KOPT-K1 (cell line): ENCODE measurements at regions not wholly inside any gene's neighbourhood (a gene's known extent, or its start where the extent isn't known, plus 50 kb on each side); places are given as distances from the start of the nearest gene placed in this dataset.

Experiments
- H3K27ac ChIP-seq: fragments of 200-600 bp; sonication (generic); 2 replicates; pipeline ENCODE4 v1.5.1; 2016; ENCODE audit warnings: antibody characterized with exemption, mild to moderate bottlenecking, low read depth, low read length; ENCODE audit not compliant: poor library complexity, severe bottlenecking
- H3K36me3 ChIP-seq: fragments of 200-600 bp; sonication (generic); 2 replicates; pipeline ENCODE4 v1.5.1; 2017; ENCODE audit warnings: antibody characterized with exemption, mild to moderate bottlenecking, low read length, moderate library complexity; ENCODE audit not compliant: insufficient read depth
- H3K9me3 ChIP-seq: fragments of 200-600 bp; sonication (generic); 2 replicates; pipeline ENCODE4 v1.5.1; 2017; ENCODE audit warnings: antibody characterized with exemption, low read length, mild to moderate bottlenecking; ENCODE audit not compliant: insufficient read depth, poor library complexity, severe bottlenecking

DNA sequence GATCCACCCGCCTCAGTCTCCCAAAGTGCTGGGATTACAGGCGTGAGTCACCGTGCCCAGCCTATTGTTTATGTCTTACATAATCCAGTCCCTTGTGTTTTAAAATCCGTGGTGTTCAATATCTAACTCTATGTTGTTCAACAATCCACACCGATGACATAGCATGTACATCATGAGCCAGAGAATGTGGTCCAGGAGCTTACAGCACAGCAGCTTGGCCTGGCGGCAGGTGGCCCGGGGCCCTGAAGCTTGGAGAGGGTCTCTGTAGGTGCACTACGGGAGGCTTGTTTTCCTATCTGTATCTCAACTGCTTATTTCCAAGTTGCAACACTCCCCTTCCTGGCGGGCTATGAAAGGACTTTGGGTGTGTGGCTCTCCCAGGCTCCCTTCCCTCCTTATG, 138.4 kb downstream of the ADSS2 start:
- Histone ChIP-seq H3K36me3 (no peaks in the 10 kb centered on the region), H3K27ac (no peak overlapping the region), H3K9me3 (no peaks in the 10 kb centered on the region)

DNA sequence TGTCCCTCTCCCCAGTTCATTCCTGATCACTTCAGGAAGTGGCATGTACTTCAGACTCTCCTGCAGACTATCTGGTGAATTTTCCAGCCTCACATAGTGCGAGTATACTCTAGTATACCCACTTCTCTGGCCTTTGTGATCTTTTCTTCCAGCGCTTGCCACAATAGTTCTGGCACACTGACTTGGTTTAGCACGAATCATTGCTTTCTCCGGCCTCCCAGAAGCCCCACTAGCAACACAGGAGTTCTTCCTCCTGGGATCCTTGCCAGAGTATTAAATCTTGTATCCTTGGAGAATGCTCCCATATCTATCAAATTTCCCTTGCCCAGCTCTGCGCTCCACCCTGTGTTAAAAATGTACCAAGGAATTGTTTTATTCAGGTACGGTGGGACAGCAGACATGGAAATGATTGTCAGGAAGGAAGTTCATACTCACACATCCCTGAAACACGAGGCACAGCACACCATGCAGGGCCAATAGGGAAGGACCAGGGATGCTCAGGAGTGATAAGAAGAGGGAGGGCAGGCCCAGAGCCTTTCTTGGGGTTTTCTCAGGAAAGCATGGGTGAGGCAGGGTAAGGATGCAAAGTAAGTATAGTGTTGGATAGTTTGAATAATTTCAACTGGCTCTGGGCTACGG, 136.7 kb downstream of the ADSS2 start:
- Histone ChIP-seq H3K36me3 (no peaks in the 10 kb centered on the region), H3K9me3 (no peaks in the 10 kb centered on the region), H3K27ac (no peak overlapping the region)

DNA sequence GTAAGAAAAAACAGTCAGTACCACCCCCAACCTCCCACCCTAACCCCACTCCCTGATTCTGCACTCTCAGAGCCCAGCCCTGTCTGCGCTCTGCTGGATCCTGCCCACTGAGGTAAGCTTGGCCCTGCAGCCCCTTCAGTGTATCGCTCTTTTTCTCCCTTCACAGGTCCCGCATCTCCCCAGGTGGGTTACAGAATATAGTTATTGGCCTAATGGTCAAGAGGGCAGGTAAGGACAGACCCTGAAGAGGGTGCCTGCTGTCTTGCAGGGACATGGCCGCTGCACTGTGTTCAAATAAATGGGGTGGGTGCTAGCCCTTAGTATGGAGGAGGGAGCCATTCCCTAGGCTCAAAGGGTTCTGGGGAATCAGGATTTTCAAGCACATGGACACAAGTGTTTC, 135.7 kb downstream of the ADSS2 start:
- H3K9me3 ChIP-seq, result no peaks in the 10 kb centered on the region
- no peaks in the 10 kb centered on the region for H3K36me3 ChIP-seq
- no peak overlapping the region for H3K27ac ChIP-seq

DNA sequence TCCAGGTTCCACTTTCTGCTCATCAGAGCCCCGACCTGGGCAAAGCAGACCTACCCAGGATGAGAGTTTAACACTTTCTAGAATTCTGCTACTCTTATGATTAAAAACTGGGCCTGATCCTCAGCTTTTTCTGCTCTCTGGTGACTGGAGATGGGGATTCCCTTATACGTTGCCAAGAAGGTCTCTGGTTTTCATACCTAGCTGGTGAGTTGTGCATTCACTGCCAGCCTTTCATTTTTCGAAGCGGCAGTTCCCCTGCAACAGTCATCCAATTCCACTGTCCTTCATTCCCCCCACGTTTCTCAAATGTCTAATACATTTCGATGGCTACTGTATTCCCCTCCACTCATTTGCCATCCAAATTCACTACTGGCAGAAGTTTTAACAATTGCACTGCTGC, 135.3 kb downstream of the ADSS2 start:
- Histone ChIP-seq H3K36me3 (no peaks in the 10 kb centered on the region), H3K9me3 (no peaks in the 10 kb centered on the region), H3K27ac (no peak overlapping the region)

DNA sequence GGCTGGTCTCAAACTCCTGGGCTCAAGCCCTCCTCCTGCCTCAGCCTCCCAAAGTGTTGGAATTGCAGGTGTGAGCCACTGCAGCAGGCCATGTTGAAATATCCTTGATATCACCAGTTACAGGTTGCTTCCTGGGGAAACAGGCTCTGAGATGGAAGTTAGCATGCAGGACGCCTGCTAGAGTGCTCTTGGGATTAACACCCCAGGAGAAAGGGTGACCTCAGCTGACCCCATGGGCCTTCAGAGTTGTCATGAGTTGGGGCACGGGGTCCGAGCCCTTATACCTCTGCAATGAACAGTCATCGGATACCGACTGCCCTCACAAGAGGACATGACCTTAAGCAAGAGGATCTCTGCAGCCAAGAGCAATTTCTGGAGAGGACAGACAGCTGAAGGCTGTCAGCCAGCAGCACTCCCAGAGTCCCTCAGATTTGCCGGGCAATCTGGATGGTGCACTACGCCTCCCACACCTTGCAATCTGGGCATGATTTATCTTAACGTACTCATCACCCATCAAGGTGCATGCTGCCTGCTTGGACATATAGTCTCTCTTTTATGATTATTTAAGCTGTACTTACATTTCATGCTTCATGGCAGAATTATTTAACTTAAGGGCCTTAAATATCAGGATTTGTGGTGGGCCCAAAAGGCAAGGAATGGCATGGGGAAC, 134.6 kb downstream of the ADSS2 start:
- H3K9me3 ChIP-seq, result no peaks in the 10 kb centered on the region
- H3K36me3 ChIP-seq, result no peaks in the 10 kb centered on the region
- no peak overlapping the region for H3K27ac ChIP-seq

DNA sequence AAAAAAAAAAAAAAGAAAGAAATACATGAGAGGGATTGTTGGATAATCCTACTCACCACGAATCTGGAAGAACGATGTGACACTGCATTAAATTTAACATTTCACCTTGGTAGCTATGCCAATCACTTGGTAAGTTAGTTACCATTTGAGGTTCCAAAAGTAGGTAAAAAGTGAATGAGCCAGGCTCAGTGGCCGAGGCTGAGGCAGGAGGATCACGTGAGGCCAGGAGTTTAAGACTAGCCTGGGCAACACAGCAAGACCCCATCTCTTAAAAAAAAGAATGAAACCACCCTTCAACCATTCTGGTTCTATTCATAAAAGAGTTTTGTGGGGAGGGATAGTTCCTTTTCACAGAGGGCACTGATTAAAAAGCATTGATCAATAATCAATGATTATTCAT, 133.6 kb downstream of the ADSS2 start:
- Histone ChIP-seq H3K9me3 (no peaks in the 10 kb centered on the region), H3K27ac (no peak overlapping the region), H3K36me3 (no peaks in the 10 kb centered on the region)

DNA sequence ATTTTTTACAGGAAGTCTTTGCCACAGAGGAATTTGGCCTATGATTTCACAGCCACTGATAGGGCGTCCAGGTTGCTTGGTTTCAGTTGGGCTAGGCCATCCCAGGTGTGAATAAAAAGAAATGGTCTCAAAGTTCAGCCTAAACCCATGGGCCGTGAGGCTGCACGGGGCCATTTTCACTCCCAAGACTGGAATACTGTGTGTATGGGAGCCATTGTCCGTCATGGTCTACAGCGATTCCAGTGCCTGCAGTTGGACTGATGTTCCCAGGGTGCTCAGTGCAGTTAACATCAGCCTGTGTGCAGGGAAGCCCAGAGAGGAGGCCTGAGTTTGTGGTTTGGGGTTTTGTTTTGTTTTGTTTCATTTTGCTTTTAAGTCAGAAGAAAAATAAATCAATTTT, 133.2 kb downstream of the ADSS2 start:
- H3K36me3 ChIP-seq, result no peaks in the 10 kb centered on the region
- H3K9me3 ChIP-seq, result no peaks in the 10 kb centered on the region
- H3K27ac ChIP-seq, result no peak overlapping the region

DNA sequence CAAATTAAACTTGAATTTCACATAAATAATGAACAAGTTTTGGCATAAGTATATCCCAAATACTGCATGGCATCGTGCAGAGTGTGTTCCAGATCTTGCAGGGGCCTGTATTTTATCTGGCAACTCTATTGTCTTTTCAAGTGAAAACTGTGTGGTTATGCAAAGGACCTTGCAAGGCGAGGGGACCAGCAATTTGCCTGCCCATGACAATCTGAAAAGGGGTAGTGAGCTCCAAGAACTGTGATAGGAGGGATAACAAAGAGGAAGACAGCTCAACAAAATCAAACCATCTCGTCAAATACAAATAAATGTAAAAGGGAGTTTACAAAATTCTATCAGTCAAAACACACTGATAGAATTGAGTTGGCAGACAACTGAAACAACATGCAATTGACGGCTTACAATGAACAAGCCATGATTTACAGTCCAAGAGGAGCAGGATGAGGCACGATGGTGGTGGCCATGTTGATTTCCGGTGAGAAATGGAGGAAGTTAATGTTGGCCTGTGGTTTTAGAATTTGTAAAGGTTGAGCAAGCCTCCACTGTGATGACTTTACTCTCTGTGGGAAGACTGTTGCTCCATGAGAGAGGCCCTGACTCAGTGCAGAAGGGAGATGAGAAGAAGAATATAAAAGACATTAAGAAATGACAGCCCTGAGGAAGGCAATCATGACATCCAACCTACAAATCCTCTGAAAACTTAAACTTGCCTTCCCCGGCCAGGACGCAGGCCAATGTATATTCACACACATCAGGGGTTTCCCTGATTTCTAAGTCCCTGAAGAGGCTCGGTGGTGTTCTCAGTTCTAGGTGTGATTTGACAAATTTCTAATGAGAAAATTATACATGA, 132.2 kb downstream of the ADSS2 start:
- Histone ChIP-seq H3K36me3 (no peaks in the 10 kb centered on the region), H3K27ac (peak overlapping the region; percentile 25), H3K9me3 (no peaks in the 10 kb centered on the region)

DNA sequence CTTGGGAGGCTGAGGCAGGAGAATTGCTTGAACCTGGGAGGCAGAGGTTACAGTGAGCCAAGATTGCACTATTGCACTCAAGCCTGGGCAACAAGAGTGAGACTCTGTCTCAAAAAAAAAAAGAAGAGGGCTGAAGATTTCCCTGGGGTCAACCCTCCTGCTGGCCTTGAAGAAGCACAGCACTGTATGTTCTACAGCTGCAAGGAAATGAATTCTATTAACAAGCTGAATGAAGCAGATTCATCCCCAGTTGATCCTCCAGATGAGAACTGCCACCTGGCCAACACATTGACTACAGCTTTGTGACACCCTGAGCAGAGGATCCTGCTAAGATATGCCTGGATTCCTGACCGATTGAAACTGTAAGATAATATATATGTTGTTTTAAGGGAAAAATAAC, 129.5 kb downstream of the ADSS2 start:
- H3K27ac ChIP-seq, result no peak overlapping the region
- no peaks in the 10 kb centered on the region for H3K9me3 ChIP-seq
- H3K36me3 ChIP-seq, result no peaks in the 10 kb centered on the region

DNA sequence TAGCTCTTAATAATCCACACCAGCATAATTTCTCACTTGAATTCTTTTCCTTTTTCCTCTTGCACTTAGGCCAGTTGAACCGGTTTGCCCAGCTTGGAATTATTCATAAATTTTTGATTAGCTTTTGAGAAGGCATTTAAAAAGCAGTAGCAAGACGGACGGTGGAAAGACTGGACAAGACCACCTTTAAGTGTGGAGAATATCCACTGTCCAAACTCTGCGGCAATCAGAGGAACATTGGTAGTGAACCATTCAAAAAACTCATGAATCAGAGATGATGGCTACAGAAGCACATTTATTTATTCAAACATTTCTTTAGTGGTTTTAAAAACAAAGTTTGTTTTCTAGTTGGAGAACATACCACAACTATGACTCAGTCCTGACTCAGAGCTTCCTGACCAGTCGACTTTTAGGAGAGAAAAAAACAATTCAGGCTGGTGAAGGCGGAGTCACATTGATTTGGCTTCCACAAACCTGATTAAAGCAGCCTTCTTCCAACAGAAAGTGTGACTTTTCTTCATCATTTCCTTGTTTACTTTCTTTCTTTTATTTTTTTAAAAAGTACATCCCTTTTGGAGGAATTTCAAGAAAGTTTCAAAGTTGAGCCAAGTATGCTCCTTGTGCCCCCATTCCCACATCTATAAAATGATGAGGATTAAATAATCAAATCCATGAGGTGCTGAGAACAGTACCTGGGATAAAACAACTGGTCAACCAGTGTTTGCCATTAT, 128.8 kb downstream of the ADSS2 start:
- no peak overlapping the region for H3K27ac ChIP-seq

DNA sequence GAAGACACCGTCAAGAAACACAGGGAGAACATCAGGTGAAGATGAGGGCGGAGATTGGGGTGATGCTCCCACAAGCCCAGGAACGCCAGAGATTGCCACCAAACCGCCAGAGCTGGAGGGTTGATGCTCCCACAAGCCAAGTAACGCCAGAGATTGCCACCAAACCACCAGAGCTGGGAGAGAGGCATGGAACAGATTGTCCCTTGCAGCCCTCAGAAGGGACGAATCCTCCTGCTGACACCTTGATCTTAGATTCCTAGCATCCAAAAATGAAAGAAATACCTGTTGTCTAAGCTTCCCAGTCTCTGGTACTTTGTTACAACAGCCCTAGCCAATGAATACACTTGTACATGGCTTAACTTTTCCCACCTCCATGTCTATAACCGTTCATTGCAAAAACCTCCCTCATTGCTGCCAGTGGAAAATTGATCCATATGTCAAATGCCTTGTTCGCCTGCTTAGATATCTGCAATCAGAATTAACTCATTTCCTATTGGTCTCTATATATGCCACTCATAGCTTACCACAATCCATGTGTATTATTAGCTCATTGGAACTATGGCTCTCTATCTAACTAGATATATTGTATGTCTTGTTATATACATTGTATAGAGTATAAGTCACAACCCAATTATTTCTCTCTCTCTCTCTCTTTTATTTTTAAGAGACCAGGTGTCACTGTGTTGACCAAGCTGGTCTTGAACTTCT, 127.4 kb downstream of the ADSS2 start:
- H3K36me3 ChIP-seq, result no peaks in the 10 kb centered on the region
- H3K9me3 ChIP-seq, result no peaks in the 10 kb centered on the region
- H3K27ac ChIP-seq, result no peak overlapping the region

More for the DNA sequence above, 128.8 kb downstream of the ADSS2 start:
- no peaks in the 10 kb centered on the region for H3K36me3 ChIP-seq
- no peaks in the 10 kb centered on the region for H3K9me3 ChIP-seq

DNA sequence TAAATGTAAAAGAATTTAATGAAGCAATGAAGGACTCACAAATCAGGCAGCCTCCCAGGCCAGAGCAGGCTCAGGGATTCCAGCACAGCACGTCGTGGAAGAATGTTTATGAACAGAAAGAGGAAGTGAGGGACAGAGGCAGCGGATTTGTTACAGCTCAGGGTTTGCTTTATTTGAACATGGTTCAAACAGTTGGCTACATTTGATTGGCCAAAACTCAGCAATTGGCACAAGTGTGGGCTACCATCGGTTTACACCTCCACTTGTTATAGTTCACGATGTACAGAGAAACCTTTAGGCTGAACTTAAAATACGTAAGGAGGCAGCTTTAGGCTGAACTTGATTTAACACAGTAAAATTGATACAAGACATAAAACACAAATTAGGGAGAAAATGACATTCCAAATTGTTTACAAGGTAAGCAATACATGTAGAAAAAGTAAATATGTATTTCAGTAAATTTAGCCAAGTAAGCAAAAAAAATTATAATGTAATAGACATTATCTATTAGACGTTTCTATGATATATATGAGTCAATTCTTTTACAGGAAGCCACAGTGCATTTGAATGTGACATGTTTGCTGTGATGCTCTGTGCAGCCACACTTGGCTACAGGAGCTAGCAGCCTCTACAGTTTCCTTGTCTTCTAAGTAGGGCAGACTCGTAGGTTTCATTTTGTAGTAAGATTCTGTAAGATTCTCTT, 126.5 kb downstream of the ADSS2 start:
- Histone ChIP-seq H3K36me3 (no peaks in the 10 kb centered on the region), H3K27ac (no peak overlapping the region), H3K9me3 (no peaks in the 10 kb centered on the region)

DNA sequence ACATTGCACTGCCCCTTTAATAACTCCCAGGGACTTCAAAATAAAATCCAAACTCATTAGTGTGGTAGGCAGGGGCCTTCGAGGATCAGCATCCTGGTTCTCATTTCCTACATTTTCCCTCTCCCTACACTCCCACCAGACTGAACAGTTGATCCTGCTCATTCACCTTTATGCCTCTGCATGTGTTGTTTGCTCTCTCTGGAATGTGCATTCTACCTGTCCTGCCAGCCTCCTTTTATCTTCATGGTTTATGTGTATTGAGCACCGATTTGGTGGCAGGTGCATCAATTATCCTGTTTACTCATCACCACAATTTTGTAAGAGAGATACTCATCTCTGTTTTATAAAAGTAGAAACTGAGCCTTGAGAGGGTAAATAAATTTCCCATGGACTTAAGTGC, 125.0 kb downstream of the ADSS2 start:
- Histone ChIP-seq H3K9me3 (no peaks in the 10 kb centered on the region), H3K36me3 (no peaks in the 10 kb centered on the region), H3K27ac (no peak overlapping the region)

DNA sequence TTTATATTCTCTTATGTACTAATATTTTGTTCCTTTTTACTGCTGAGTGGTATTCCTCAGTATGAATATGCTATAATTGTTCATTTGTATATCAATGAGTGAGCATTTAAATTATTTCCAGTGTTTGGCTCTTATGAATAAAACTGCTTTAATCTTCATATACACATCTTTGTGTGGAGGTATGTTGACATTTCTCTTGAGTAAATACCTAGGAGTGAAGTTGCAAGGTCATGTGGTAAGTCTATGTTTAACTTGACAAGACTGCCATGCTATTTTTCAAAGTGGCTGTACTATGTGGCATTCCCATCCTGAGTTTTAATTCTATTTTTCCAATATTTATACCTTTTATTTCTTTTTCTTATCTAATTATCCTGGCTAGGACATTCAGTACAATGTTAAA, 124.2 kb downstream of the ADSS2 start:
- Histone ChIP-seq H3K9me3 (no peaks in the 10 kb centered on the region), H3K27ac (no peak overlapping the region), H3K36me3 (no peaks in the 10 kb centered on the region)
